ENCODE measurements at regions not wholly inside any gene's neighbourhood (a gene's known extent, or its start where the extent isn't known, plus 50 kb on each side); places are given as distances from the start of the nearest gene placed in this dataset.

DNA sequence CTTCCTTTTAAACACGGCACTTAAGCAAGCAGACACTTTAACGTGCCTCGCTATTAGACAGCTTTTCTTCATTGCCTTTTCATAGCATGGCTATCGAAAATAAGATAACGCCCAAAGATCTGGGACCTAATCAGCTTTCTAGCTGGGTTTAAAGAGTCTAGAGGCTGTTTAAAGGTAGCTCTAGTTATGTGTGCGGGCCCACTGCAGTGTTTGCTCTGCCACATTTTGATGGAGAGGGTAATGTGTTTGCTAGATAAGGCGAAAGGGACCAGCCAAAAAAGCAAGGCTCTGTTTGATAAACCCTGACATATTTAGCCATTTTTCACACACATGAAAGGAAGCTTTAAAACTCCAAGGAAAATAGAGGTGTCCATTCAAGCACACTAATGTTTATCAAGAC, 91.6 kb downstream of the NR2F2 start:
- TF ChIP-seq, protein P1, sequence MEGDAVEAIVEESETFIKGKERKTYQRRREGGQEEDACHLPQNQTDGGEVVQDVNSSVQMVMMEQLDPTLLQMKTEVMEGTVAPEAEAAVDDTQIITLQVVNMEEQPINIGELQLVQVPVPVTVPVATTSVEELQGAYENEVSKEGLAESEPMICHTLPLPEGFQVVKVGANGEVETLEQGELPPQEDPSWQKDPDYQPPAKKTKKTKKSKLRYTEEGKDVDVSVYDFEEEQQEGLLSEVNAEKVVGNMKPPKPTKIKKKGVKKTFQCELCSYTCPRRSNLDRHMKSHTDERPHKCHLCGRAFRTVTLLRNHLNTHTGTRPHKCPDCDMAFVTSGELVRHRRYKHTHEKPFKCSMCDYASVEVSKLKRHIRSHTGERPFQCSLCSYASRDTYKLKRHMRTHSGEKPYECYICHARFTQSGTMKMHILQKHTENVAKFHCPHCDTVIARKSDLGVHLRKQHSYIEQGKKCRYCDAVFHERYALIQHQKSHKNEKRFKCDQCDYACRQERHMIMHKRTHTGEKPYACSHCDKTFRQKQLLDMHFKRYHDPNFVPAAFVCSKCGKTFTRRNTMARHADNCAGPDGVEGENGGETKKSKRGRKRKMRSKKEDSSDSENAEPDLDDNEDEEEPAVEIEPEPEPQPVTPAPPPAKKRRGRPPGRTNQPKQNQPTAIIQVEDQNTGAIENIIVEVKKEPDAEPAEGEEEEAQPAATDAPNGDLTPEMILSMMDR (IDR thresholded peaks at IDR 0.05): no peak
- no peak for TF ChIP-seq POLR2A (IDR thresholded peaks at IDR 0.05)
